ENCODE measurements at regions not wholly inside any gene's neighbourhood (a gene's known extent, or its start where the extent isn't known, plus 50 kb on each side); places are given as distances from the start of the nearest gene placed in this dataset.

DNA sequence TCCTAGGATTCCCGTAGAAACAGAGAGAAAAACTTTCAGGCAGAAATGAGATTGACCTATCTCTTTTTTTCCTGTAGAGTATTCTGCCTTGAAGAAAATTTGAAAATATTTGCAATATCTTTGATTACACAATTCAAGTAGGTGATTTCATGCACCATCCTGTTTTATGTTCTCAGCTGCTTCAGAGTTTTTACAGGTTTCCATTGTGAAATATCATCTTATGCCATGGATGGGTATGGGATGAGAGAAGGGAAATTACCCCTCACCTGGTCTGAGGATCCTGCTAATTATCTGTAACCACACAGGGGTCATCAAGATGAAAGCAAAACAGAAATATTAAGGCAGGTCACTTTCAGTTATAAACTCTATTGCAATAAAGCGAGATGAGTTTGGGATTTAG lies 264.8 kb downstream of the TXNL1 start:
- no peak overlapping the region for H3K4me2 ChIP-seq (ENCODE audit: insufficient read depth, low read length)
- 0 out of 2 replicates have a peak, but pooled peaks have one; percentile 23 for TF ChIP-seq CEBPB (tag; IDR thresholded peaks at IDR 0.05)
- TF ChIP-seq PHB (CRISPR knock-in tag; IDR thresholded peaks at IDR 0.05), result no peak
- TF ChIP-seq, protein P1, sequence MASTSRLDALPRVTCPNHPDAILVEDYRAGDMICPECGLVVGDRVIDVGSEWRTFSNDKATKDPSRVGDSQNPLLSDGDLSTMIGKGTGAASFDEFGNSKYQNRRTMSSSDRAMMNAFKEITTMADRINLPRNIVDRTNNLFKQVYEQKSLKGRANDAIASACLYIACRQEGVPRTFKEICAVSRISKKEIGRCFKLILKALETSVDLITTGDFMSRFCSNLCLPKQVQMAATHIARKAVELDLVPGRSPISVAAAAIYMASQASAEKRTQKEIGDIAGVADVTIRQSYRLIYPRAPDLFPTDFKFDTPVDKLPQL (IDR thresholded peaks at IDR 0.05; ENCODE audit: extremely low read depth, insufficient read length), result no peak
- H3K4me1 ChIP-seq (replicated peaks in 1 of 2; ENCODE audit: control insufficient read depth in 2 of 2, insufficient read depth in 2 of 2, low read length in 2 of 2), result no peaks in the 10 kb centered on the region
- H3K79me2 ChIP-seq (ENCODE audit: control insufficient read depth, insufficient read depth, low read length), result no peaks in the 10 kb centered on the region
- intact Hi-C loops (cut with micrococcal nuclease), result no loop called here
- no peak overlapping the region for H3K27ac ChIP-seq (ENCODE audit: extremely low read depth, low read depth, low read length)
- ChIA-PET CTCF (ENCODE audit: low intra/inter-chr PET ratio) (no interaction called here), POLR2A (no interaction called here)
- ATAC-seq (no peak), FAIRE-seq (no peak), DNase-seq (ENCODE audit: extremely low read depth in 1 of 4, low spot score in 3 of 4) (no peak)
- no peaks in the 10 kb centered on the region for H4K20me1 ChIP-seq (replicated peaks; ENCODE audit: control insufficient read depth, insufficient read depth, low read length)
- in situ Hi-C loops (cut with MboI), result no loop called here
- 7% methylated on average over 2 of the region's 2 CpGs for WGBS (ENCODE audit: insufficient coverage, low coverage, missing lambda C conversion rate)
- no peak overlapping the region for H2AFZ ChIP-seq (ENCODE audit: low read depth, low read length)
- H3K36me3 ChIP-seq (ENCODE audit: control insufficient read depth, insufficient read depth, low read length), result no peaks in the 10 kb centered on the region
- H3K9ac ChIP-seq (ENCODE audit: insufficient read depth in 1 of 2, low read depth in 2 of 2, low read length in 2 of 2), result no peak overlapping the region
- no peaks in the 10 kb centered on the region for H3K9me3 ChIP-seq (replicated peaks; ENCODE audit: control insufficient read depth, insufficient read depth, low read depth, low read length)
- BruUV-seq (replicated peaks), result no TSS peak
- no peak overlapping the region for H3K4me3 ChIP-seq
- no peaks in the 10 kb centered on the region for H3K27me3 ChIP-seq (ENCODE audit: control insufficient read depth in 2 of 2, insufficient read depth in 2 of 2, low read length in 2 of 2)
- no peaks in the 10 kb centered on the region for H3K9me1 ChIP-seq (ENCODE audit: control insufficient read depth, insufficient read depth, low read length)

DNA sequence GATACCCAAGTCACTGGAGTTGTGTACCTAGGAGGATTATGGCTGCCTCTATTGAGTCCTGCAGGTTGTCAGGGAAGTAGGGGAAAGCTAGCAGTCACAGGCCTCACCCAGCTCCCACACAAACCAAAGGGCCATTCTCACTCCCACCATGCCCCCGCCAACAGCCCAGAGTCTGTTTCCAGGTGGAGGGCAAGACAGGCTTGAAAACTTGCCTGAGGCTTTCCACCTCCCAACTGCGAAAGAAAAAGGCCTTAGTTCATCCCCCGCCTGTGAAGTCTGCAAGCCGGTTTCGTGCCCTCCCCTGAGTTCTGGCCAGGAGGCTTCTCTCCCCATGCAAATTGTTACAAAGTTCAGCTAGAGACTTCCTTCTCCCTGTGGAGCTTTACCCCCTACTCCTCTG lies 270.3 kb downstream of the TXNL1 start:
- no peaks in the 10 kb centered on the region for H3K36me3 ChIP-seq (ENCODE audit: control insufficient read depth, insufficient read depth, low read length)
- no peak overlapping the region for H3K27ac ChIP-seq (ENCODE audit: extremely low read depth, low read depth, low read length)
- WGBS (ENCODE audit: insufficient coverage, low coverage, missing lambda C conversion rate), result 0% methylated on average over 4 of the region's 5 CpGs
- H2AFZ ChIP-seq (ENCODE audit: low read depth, low read length), result no peak overlapping the region
- no peaks in the 10 kb centered on the region for H3K27me3 ChIP-seq (ENCODE audit: control insufficient read depth in 2 of 2, insufficient read depth in 2 of 2, low read length in 2 of 2)
- intact Hi-C loops (cut with micrococcal nuclease), result no loop called here
- no peaks in the 10 kb centered on the region for H3K9me1 ChIP-seq (ENCODE audit: control insufficient read depth, insufficient read depth, low read length)
- no peak for ATAC-seq
- TF ChIP-seq, protein P2, sequence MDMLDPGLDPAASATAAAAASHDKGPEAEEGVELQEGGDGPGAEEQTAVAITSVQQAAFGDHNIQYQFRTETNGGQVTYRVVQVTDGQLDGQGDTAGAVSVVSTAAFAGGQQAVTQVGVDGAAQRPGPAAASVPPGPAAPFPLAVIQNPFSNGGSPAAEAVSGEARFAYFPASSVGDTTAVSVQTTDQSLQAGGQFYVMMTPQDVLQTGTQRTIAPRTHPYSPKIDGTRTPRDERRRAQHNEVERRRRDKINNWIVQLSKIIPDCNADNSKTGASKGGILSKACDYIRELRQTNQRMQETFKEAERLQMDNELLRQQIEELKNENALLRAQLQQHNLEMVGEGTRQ (CRISPR knock-in tag; IDR thresholded peaks at IDR 0.05), result no peak
- no peak for FAIRE-seq
- no peaks in the 10 kb centered on the region for H3K79me2 ChIP-seq (ENCODE audit: control insufficient read depth, insufficient read depth, low read length)
- no peaks in the 10 kb centered on the region for H3K9me3 ChIP-seq (replicated peaks; ENCODE audit: control insufficient read depth, insufficient read depth, low read depth, low read length)
- no peaks in the 10 kb centered on the region for H4K20me1 ChIP-seq (replicated peaks; ENCODE audit: control insufficient read depth, insufficient read depth, low read length)
- ChIA-PET POLR2A (no interaction called here), CTCF (ENCODE audit: low intra/inter-chr PET ratio) (no interaction called here)
- no TSS peak for BruUV-seq (replicated peaks)
- DNase-seq (ENCODE audit: extremely low read depth in 1 of 4, low spot score in 3 of 4), result no peak
- no peak overlapping the region for H3K9ac ChIP-seq (ENCODE audit: insufficient read depth in 1 of 2, low read depth in 2 of 2, low read length in 2 of 2)
- in situ Hi-C loops (cut with MboI), result no loop called here
- H3K4me3 ChIP-seq, result no peak overlapping the region
- no peak overlapping the region for H3K4me2 ChIP-seq (ENCODE audit: insufficient read depth, low read length)
- no peaks in the 10 kb centered on the region for H3K4me1 ChIP-seq (replicated peaks in 1 of 2; ENCODE audit: control insufficient read depth in 2 of 2, insufficient read depth in 2 of 2, low read length in 2 of 2)
